HG03575 (cell line): ENCODE measurements at regions not wholly inside any gene's neighbourhood (a gene's known extent, or its start where the extent isn't known, plus 50 kb on each side); places are given as distances from the start of the nearest gene placed in this dataset.

ENCODE experiments used
- ATAC-seq: cut with Tn5 transposase; IDR thresholded peaks from one replicate; pipeline ENCODE4 v1.9.1; 2021; ENCODE audit not compliant: unreplicated experiment, insufficient number of reproducible peaks, low FRiP score; ENCODE audit errors: extremely low read depth

DNA sequence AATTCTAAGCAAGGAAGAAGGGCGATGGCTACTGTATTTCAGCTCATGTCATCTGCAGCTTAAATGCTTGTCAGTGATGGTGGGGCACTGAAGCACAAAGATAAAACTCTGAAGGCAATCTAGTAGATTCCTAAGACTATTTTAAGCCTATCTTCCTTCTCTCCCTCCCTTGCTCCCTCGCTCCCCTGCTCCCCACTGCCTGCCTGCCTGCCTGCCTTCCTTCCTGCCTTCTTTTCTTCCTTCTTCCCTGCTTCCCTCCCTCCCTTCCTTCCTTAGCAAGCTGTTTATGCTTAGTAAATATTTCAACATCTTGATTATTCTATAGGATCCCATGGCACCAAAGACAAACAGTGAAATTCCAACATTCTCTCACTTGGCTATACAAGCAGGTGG is 99.6 kb downstream of the OXSM start:
- ATAC-seq = no peak

DNA sequence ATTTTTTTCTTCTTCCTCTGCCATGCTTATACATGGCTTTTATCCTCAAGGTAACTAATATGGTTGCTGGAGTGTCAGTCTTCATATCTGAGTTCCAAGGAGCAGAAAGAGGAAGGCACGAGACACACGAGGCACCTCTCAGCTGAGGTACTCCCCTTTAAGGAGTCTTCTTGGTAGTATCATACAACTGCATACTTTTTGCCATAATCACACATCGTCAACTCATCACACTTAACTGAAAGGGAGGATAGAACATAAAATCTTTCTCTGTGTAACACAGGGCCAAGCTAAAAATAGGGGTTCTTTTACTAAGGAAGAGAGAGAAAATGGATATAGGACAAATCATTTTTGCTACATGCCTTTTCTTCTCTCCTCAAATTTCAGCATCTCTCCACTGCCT is 104.2 kb downstream of the OXSM start:
- ATAC-seq = no peak

GRCh38 chr3:25895031-25895430 is 105.1 kb downstream of the OXSM start:
- ATAC-seq = no peak

DNA sequence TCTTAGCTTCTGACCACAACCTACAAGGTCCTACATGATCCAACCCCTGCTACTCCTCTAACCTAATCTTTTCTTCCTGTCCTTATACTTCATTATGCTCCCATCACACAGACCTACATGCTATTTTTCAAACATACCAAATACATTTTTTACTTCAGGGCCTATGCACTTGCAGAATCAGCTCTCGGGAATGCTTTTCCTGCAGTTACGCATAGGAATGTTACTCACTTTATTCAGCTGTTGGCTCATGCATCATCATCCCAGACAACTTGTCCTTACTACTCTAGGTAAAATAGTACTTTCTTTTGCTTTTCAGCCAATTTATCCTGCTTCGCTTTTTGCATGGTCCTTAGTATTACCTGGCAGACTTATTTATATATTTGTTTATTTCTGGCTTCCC is 105.6 kb downstream of the OXSM start:
- ATAC-seq = no peak

- ATAC-seq = no peak
Observed at GRCh38 chr3:25897019-25897418, 107.1 kb downstream of the OXSM start.

GRCh38 chr3:25899352-25900101 is 109.6 kb downstream of the OXSM start:
- no peak for ATAC-seq

DNA sequence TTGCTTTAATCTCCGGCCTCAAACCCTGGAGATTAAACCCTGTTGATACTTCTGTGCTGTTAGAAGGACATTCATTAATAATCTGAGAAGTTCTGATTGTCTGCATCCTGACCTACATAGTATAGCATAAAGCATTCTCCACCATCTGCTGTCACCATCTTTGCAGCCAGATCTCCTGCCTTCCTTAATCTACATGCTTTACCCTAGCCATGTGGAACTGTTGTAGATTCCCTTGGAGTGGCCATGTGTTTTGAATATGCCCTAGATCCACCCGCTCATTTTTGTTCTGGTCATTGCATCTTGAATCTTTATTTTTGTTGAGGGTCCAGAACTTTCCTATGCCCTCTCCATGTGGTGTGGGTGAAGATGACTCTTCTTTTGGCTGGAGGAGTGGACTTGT is 110.3 kb downstream of the OXSM start:
- no peak for ATAC-seq

GRCh38 chr3:25901796-25902195 is 111.9 kb downstream of the OXSM start:
- ATAC-seq = no peak

DNA sequence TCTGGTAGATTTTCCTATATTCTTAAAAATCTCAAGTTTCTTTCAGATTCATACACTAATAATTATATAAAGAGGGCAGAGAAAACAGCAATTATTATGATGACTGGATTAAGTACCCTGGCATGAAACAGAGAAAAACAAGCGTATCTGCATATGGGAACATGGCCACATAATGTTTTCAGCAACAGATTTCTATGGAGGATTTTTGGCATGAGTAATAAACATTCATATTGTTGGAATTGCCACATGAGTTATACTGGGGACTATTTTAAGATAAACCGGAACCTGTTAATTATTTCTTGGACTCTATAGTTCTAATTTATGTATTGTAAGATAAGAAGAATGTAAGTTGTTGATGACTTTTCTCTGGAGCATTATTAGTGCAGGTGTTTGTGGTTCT is 112.7 kb downstream of the OXSM start:
- no peak for ATAC-seq

GRCh38 chr3:25903371-25904129 is 113.7 kb downstream of the OXSM start:
- ATAC-seq = no peak

- no peak for ATAC-seq
Observed at GRCh38 chr3:25904206-25904605, 114.3 kb downstream of the OXSM start.

- ATAC-seq = no peak
Observed at GRCh38 chr3:25906132-25906906, 116.4 kb downstream of the OXSM start.

GRCh38 chr3:25907081-25907480 is 117.2 kb downstream of the OXSM start:
- ATAC-seq = no peak

GRCh38 chr3:25910105-25910504 is 120.2 kb downstream of the OXSM start:
- ATAC-seq = no peak

GRCh38 chr3:25910997-25911396 is 121.1 kb downstream of the OXSM start:
- no peak for ATAC-seq

GRCh38 chr3:25911525-25912295 is 121.8 kb downstream of the OXSM start:
- no peak for ATAC-seq

DNA sequence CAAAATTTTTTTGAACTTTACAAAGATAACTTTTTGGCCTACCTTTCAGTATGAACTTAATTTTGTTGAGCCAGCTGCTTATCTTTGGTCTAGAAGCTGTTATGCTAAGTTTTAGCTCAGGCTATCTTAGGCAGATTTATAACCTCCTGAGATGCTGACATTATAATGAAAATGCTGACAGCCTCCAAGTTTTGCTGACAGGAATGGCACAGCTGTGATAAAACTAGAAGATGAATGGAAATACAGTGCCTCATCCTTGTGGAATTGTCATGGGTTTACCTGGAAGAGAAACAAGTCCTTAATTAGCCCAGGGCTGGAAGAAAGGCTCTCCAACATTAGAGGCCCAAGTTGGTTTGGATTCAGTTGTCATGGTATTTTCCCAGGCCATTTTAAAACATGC is 123.3 kb downstream of the OXSM start:
- no peak for ATAC-seq

- no peak for ATAC-seq
Observed at GRCh38 chr3:25915673-25916072, 125.8 kb downstream of the OXSM start.

GRCh38 chr3:25916321-25916720 is 126.4 kb downstream of the OXSM start:
- no peak for ATAC-seq
